GM18505 (cell line): ENCODE measurements at regions not wholly inside any gene's neighbourhood (a gene's known extent, or its start where the extent isn't known, plus 50 kb on each side); places are given as distances from the start of the nearest gene placed in this dataset.

Experiments
- ATAC-seq: cut with Tn5 transposase; IDR thresholded peaks from one replicate; pipeline ENCODE4 v1.9.1; 2021; ENCODE audit not compliant: unreplicated experiment
- POLR2A ChIP-seq: IDR thresholded peaks from 4 replicates; pipeline ENCODE4 v1.6.1; 2011; ENCODE audit warnings: borderline replicate concordance; ENCODE audit not compliant: insufficient read depth, insufficient read length; ENCODE audit errors: extremely low read depth

- ATAC-seq, result no peak
- no peak for TF ChIP-seq POLR2A
Measured at GRCh38 chr1:173103006-173103405, 52.3 kb upstream of the TNFSF18 start.

DNA sequence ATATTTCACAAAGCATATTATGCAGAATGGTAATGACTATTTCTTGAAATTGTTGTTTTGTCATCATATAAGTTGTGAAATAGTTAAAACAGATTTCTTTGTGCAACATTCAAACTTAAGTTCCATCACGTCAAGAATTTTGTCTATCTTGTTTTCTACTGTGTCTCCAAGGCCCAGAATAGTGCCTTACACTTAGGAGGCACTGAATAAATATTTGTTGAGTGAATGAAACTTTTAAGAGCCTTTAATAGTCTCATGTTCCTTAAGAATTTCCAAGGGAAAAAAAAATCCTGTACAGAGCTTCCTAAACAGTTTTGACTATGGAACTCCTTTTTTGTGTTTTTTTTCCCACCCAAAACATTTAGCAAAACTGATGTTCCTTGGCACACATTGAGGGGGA is 50.8 kb upstream of the TNFSF18 start:
- TF ChIP-seq POLR2A, result no peak
- no peak for ATAC-seq

- no peak for ATAC-seq
Measured at GRCh38 chr1:173100476-173101107, 49.9 kb upstream of the TNFSF18 start.

More at GRCh38 chr1:173100476-173101107, 49.9 kb upstream of the TNFSF18 start:
- no peak for TF ChIP-seq POLR2A
